IMR-90 (cell line): ENCODE measurements at regions not wholly inside any gene's neighbourhood (a gene's known extent, or its start where the extent isn't known, plus 50 kb on each side); places are given as distances from the start of the nearest gene placed in this dataset.
"Not testable (repeated sequence)": the region's sequence is repeated elsewhere in the genome, so short reads cannot be mapped to it uniquely, and the experiment has no call there.

Experiments
- ATAC-seq: fragments of 200-7000 bp; cut with Tn5 transposase; 2 replicates; pipeline ENCODE4 v1.9.1; 2020; ENCODE audit warnings: low read depth, mild to moderate bottlenecking, moderate library complexity
- BruUV-seq: library from RNA; stranded (reverse); fragments of 400-500 nt; replicated peaks from 2 replicates; lab custom pipeline; 2021; lab: Mats Ljungman, UMichigan
- CTCF ChIA-PET: fragments of 300-600 bp; formaldehyde crosslinking; extraction: SDS; loops from one replicate; lab custom pipeline; 2021; ENCODE audit warnings: antibody characterized with exemption; lab: Yijun Ruan, JAX
- POLR2A ChIA-PET: fragments of 300-600 bp; sonication (Branson Sonifier 250); formaldehyde crosslinking; loops from one replicate; lab custom pipeline; 2022; ENCODE audit warnings: antibody characterized with exemption; ENCODE audit not compliant: unreplicated experiment; lab: Charles Lee
- DNase-seq: peaks from one replicate; pipeline ENCODE4 v3.0.0; 2013
- H2AFZ ChIP-seq: replicated peaks from 2 replicates; pipeline ENCODE3; 2013; ENCODE audit warnings: low read length, mild to moderate bottlenecking; ENCODE audit not compliant: poor library complexity
- H2AK5ac ChIP-seq: 2 replicates; pipeline ENCODE4 v1.6.1; 2013; ENCODE audit warnings: low read depth, low read length, inconsistent platforms
- H2AK9ac ChIP-seq: replicated peaks from 2 replicates; pipeline ENCODE3; 2013; ENCODE audit warnings: mild to moderate bottlenecking, low read depth, low read length, moderate library complexity; ENCODE audit not compliant: poor library complexity
- H2BK120ac ChIP-seq: 2 replicates; pipeline ENCODE4 v1.6.1; 2013; ENCODE audit warnings: low read depth, low read length, inconsistent platforms
- H2BK15ac ChIP-seq: 3 replicates; pipeline ENCODE4 v1.6.1; 2013; ENCODE audit warnings: low read depth, low read length, inconsistent platforms
- H2BK20ac ChIP-seq: 2 replicates; pipeline ENCODE4 v1.6.1; 2013; ENCODE audit warnings: low read depth, mild to moderate bottlenecking, inconsistent platforms, low read length, moderate library complexity
- H2BK5ac ChIP-seq: 2 replicates; pipeline ENCODE4 v1.6.1; 2013; ENCODE audit warnings: mild to moderate bottlenecking, low read depth, low read length, inconsistent platforms; ENCODE audit not compliant: poor library complexity, severe bottlenecking
- H3K14ac ChIP-seq: replicated peaks from 2 replicates; pipeline ENCODE4 v1.6.1; 2013; ENCODE audit warnings: low read depth, low read length, inconsistent platforms
- H3K18ac ChIP-seq: 2 replicates; pipeline ENCODE4 v1.6.1; 2013; ENCODE audit warnings: low read depth, low read length, control low read depth
- H3K23ac ChIP-seq: 2 replicates; pipeline ENCODE4 v1.6.1; 2013; ENCODE audit warnings: low read depth, low read length, inconsistent platforms
- H3K27ac ChIP-seq: 2 replicates; pipeline ENCODE4 v1.5.1; 2013; ENCODE audit warnings: mild to moderate bottlenecking, control low read depth, low read length; ENCODE audit not compliant: insufficient read depth
- H3K27me3 ChIP-seq: 2 replicates; pipeline ENCODE4 v1.6.1; 2013; ENCODE audit warnings: low read length; ENCODE audit not compliant: control insufficient read depth, insufficient read depth
- H3K36me3 ChIP-seq: 2 replicates; pipeline ENCODE4 v1.6.1; 2013; ENCODE audit warnings: low read length, mixed read lengths; ENCODE audit not compliant: control insufficient read depth, insufficient read depth
- H3K4ac ChIP-seq: 2 replicates; pipeline ENCODE4 v1.6.1; 2013; ENCODE audit warnings: low read depth, low read length, inconsistent platforms
- H3K4me1 ChIP-seq: 2 replicates; pipeline ENCODE4 v1.6.1; 2013; ENCODE audit warnings: low read length, mixed read lengths; ENCODE audit not compliant: control insufficient read depth, insufficient read depth
- H3K4me2 ChIP-seq: 2 replicates; pipeline ENCODE4 v1.6.1; 2013; ENCODE audit warnings: low read depth, mild to moderate bottlenecking, control low read depth, low read length, moderate library complexity
- H3K4me3 ChIP-seq: 2 replicates; pipeline ENCODE4 v1.5.1; 2013; ENCODE audit warnings: low read depth, mild to moderate bottlenecking, control low read depth, low read length, moderate library complexity; ENCODE audit not compliant: insufficient read depth
- H3K56ac ChIP-seq: 2 replicates; pipeline ENCODE4 v1.6.1; 2013; ENCODE audit warnings: low read length, inconsistent platforms; ENCODE audit not compliant: insufficient read depth; ENCODE audit errors: extremely low read depth
- H3K79me1 ChIP-seq, 2 experiments: 2 replicates each; pipeline ENCODE4 v1.6.1; 2013; ENCODE audit warnings: low read length in 2 of 2, inconsistent platforms in 1 of 2, low read depth in 1 of 2
- H3K9ac ChIP-seq: 2 replicates; pipeline ENCODE4 v1.6.1; 2013; ENCODE audit warnings: low read depth, low read length, control low read depth
- H3K9me1 ChIP-seq: 2 replicates; pipeline ENCODE4 v1.6.1; 2013; ENCODE audit warnings: low read length, inconsistent platforms; ENCODE audit not compliant: insufficient read depth
- H3K9me3 ChIP-seq: 2 replicates; pipeline ENCODE4 v1.6.1; 2013; ENCODE audit warnings: low read length; ENCODE audit not compliant: control insufficient read depth, insufficient read depth
- H4K20me1 ChIP-seq: 2 replicates; pipeline ENCODE4 v1.6.1; 2013; ENCODE audit warnings: low read length, inconsistent platforms; ENCODE audit not compliant: insufficient read depth
- H4K5ac ChIP-seq: 2 replicates; pipeline ENCODE4 v1.6.1; 2013; ENCODE audit warnings: mild to moderate bottlenecking, low read depth, low read length, control low read depth
- H4K8ac ChIP-seq, 2 experiments: 2 replicates each; pipeline ENCODE4 v1.6.1; 2013; ENCODE audit warnings: low read depth in 2 of 2, low read length in 2 of 2, control low read depth in 1 of 2, inconsistent platforms in 1 of 2
- H4K91ac ChIP-seq: 2 replicates; pipeline ENCODE4 v1.6.1; 2013; ENCODE audit warnings: low read depth, low read length, inconsistent platforms; ENCODE audit not compliant: insufficient read depth
- WGBS, 2 experiments: methylation state at CpG; one replicate each; pipeline versions ENCODE4 v1.1.5 to v1.1.7; 2013; ENCODE audit warnings: missing lambda C conversion rate in 2 of 2; ENCODE audit not compliant: insufficient read length in 1 of 2; ENCODE audit errors: extremely low coverage in 2 of 2; 5-methylcytosine and 5-hydroxymethylcytosine counted together
- dilution Hi-C: fragments of 300-500 bp; cut with HindIII; formaldehyde crosslinking; loops from one replicate; pipeline ENCODE4 v1.14.3; 2018; ENCODE audit warnings: low sequenced_read_pairs; ENCODE audit not compliant: unreplicated experiment
- in situ Hi-C: fragments of 300-500 bp; cut with MboI; formaldehyde crosslinking; loops from 3 replicates; pipeline ENCODE4 v1.14.3; 2019; ENCODE audit warnings: low sequenced_read_pairs, inconsistent platforms, mixed read lengths
- intact Hi-C: fragments of 100-400 bp; cut with micrococcal nuclease; formaldehyde crosslinking; loops from 2 replicates; pipeline ENCODE4 v1.10.0; 2022

GRCh38 chr10:47593129-47593528 is 69.7 kb upstream of the AGAP9 start:
- DNase-seq, H3K14ac ChIP-seq, H2AK9ac ChIP-seq, dilution Hi-C loops, H3K9me3 ChIP-seq, H3K23ac ChIP-seq, in situ Hi-C loops, CTCF ChIA-PET, H3K18ac ChIP-seq, H4K8ac ChIP-seq, H3K4me2 ChIP-seq, H2BK5ac ChIP-seq, H4K5ac ChIP-seq, H3K27me3 ChIP-seq, H4K91ac ChIP-seq, H3K9me1 ChIP-seq, H3K4me1 ChIP-seq, H3K56ac ChIP-seq, H2BK20ac ChIP-seq, H3K27ac ChIP-seq, H2AK5ac ChIP-seq, H2AFZ ChIP-seq, BruUV-seq, H4K20me1 ChIP-seq, ATAC-seq, H3K4ac ChIP-seq, POLR2A ChIA-PET, H3K36me3 ChIP-seq, intact Hi-C loops, H2BK15ac ChIP-seq, H3K79me1 ChIP-seq, H3K9ac ChIP-seq, H2BK120ac ChIP-seq, H3K4me3 ChIP-seq: not testable (repeated sequence)
- no CpG with 5 or more reads among the region's 2 CpGs for WGBS, 2 experiments

DNA sequence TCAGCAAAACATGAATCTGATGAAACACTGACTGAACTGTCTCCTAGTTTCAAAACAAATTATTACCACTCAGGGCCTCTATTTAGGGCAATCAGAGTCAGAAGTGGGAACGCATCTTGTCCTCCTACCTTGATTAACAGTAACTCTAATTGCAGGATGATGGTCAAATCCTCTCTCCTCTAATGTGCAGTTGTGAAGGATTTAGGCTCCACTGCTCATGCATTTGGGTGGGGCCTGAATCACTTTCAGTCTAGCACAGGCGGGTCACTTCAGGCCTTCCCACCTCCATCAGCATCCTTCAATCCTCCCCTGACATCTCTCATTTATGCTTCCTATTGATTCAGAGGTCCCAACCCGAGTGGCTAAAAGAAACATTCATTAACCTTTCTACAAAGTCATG is 67.5 kb upstream of the AGAP9 start:
- H3K4me3 ChIP-seq, dilution Hi-C loops, H2BK120ac ChIP-seq, H4K8ac ChIP-seq, H3K4ac ChIP-seq, in situ Hi-C loops, H2BK5ac ChIP-seq, H3K4me2 ChIP-seq, H3K18ac ChIP-seq, H2AK5ac ChIP-seq, ATAC-seq, BruUV-seq, H4K91ac ChIP-seq, H3K56ac ChIP-seq, H3K4me1 ChIP-seq, CTCF ChIA-PET, H4K5ac ChIP-seq, H4K20me1 ChIP-seq, H2AFZ ChIP-seq, H3K9me1 ChIP-seq, intact Hi-C loops, H2BK15ac ChIP-seq, H3K14ac ChIP-seq, H3K27ac ChIP-seq, H3K36me3 ChIP-seq, H3K9ac ChIP-seq, DNase-seq, H3K79me1 ChIP-seq, H2BK20ac ChIP-seq, H3K27me3 ChIP-seq, H3K9me3 ChIP-seq, POLR2A ChIA-PET, H3K23ac ChIP-seq, H2AK9ac ChIP-seq: not testable (repeated sequence)
- no CpG with 5 or more reads among the region's 3 CpGs for WGBS, 2 experiments
